VCaP (cell line): ENCODE measurements at regions not wholly inside any gene's neighbourhood (a gene's known extent, or its start where the extent isn't known, plus 50 kb on each side); places are given as distances from the start of the nearest gene placed in this dataset.

ENCODE experiments used
- H3K27ac ChIP-seq: fragments of 450-650 bp; 2 replicates; pipeline ENCODE4 v1.5.1; 2017
- CTCF ChIP-seq: fragments of 450-650 bp; conservative IDR thresholded peaks from 2 replicates; pipeline ENCODE4 v1.5.1; 2017; ENCODE audit warnings: mild to moderate bottlenecking, moderate library complexity

GRCh38 chr10:78383378-78384048, 349.9 kb downstream of the RPS24 start:
- no peak overlapping the region for H3K27ac ChIP-seq
- TF ChIP-seq CTCF: no peak

DNA sequence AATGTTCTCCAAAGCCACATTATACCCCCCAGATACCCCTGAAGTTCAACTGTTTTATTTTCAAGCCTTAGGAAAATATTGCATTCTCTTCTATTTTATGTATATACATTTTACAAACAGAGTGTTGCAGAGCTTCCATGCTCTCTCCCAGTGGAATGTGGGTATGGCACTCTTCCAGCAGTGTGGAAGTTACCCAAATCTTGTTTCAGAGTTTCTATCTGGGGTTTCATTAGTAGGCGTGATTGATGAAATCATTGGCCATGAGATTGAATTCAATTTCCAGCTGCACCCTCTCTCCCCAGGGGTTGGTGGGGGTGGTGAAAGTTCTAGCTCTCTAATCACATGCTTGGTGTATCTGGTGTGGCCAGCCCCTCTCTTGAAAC, 350.4 kb downstream of the RPS24 start:
- no peak overlapping the region for H3K27ac ChIP-seq
- no peak for TF ChIP-seq CTCF

DNA sequence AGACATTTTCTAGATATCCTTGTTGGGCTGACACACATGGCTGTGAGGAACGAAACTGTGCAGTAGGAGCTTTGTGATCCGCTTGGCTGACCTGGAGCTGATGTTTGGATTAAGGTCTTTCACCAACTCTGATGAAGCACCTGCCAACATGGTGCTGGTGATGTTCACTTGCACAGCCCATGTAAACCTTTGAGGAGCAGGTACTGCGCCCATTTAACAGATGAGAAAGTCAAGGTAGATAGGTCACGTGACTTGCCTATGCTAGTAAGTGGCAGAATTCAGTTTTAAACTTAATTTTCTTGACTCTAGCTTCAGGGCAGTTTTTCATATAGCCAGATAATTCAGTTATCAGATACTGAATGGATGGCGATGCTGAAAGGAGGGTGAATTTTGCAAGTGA, 351.9 kb downstream of the RPS24 start:
- H3K27ac ChIP-seq: no peak overlapping the region
- no peak for TF ChIP-seq CTCF

GRCh38 chr10:78386509-78386908, 352.8 kb downstream of the RPS24 start:
- no peak for TF ChIP-seq CTCF
- H3K27ac ChIP-seq: no peak overlapping the region

GRCh38 chr10:78388331-78389050, 354.8 kb downstream of the RPS24 start:
- H3K27ac ChIP-seq: no peak overlapping the region
- TF ChIP-seq CTCF: no peak

DNA sequence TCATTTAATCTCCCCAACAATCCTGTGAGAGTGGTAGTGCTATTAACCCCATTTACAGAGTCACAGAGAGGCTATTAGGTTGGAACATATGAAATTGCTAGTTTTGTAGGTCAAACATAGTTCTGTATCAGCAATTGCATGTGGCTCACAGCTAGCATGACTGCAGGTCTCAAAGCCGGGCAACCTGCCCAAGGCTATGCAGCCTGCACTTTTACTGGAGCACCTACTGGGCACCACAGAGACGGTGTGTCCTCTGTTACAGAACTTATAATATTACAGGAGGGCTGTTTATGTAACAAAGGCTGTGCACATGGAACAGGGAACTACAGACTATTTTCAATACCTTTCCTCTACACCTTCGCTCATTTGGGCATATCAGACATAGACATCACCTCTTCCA, 355.8 kb downstream of the RPS24 start:
- H3K27ac ChIP-seq: no peak overlapping the region
- no peak for TF ChIP-seq CTCF

DNA sequence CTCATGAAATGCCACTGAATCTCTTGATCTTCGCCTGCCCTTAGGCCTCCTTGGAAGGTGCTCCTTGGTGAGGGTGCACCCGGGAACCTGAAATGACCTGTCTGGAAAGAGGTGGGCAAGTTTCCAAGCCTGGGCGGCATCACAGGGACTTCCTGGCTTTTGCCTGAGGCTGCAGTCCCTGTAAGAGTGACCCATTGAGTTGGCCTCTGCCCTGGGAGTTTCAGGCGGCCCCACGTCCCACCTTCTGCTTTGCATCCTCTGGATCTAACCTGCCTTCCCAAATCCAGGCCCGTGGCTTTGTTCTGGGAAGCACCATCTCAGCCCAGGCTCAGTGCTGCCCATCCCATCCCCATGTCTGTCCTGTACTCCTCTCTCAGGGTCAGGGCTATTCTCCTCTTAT, 356.4 kb downstream of the RPS24 start:
- no peak for TF ChIP-seq CTCF
- H3K27ac ChIP-seq: no peak overlapping the region
